Gastroesophageal sphincter (tissue), 4 donors: ENCODE measurements at regions not wholly inside any gene's neighbourhood (a gene's known extent, or its start where the extent isn't known, plus 50 kb on each side); places are given as distances from the start of the nearest gene placed in this dataset.

ENCODE experiments used
- ATAC-seq: fragments of 150-250 bp; one replicate; pipeline ENCODE4 v1.9.1; 2016; ENCODE audit warnings: mild to moderate bottlenecking, moderate library complexity
- H3K27ac ChIP-seq, 4 donors: fragments of 200-600 bp; sonication (generic) in 3 of 4; 1 replicate in 3 of 4; 2 replicates in 1 of 4; pipeline ENCODE4 v1.5.1; 2016 to 2019
- H3K27me3 ChIP-seq: fragments of 200-600 bp; sonication (generic); one replicate; pipeline ENCODE4 v1.5.1; 2019
- H3K36me3 ChIP-seq, 2 donors: fragments of 200-600 bp; sonication (generic); one replicate each; pipeline ENCODE4 v1.5.1; 2019; ENCODE audit warnings: control low read depth in 1 of 2
- H3K4me1 ChIP-seq, 3 donors: fragments of 200-600 bp; sonication (generic); 1 replicate in 2 of 3; 2 replicates in 1 of 3; pipeline ENCODE4 v1.5.1; 2016 to 2019; ENCODE audit warnings: control low read depth in 2 of 3
- H3K4me3 ChIP-seq, 2 donors: fragments of 200-600 bp; sonication (generic); one replicate each; pipeline ENCODE4 v1.5.1; 2019; ENCODE audit warnings: mild to moderate bottlenecking in 1 of 2, moderate library complexity in 1 of 2
- H3K9me3 ChIP-seq, 3 donors: fragments of 200-600 bp; sonication (generic); one replicate each; pipeline ENCODE4 v1.5.1; 2017 to 2019; ENCODE audit warnings: control low read depth in 2 of 3
- CTCF ChIP-seq, 4 experiments: fragments of 200-600 bp in 2 of 4; fragments of 450-650 bp in 2 of 4; sonication (generic) in 1 of 4; IDR thresholded peaks; one replicate each; pipeline ENCODE4 v1.5.1; 2017 to 2019; ENCODE audit warnings: antibody characterized with exemption in 4 of 4, mild to moderate bottlenecking in 2 of 4, moderate library complexity in 2 of 4
- EP300 ChIP-seq: sonication (generic); formaldehyde crosslinking; IDR thresholded peaks from one replicate; pipeline ENCODE4 v1.6.1; 2017; ENCODE audit warnings: antibody characterized with exemption, mild to moderate bottlenecking
- POLR2A ChIP-seq, 2 donors: fragments of 450-650 bp; IDR thresholded peaks; one replicate each; pipeline ENCODE4 v1.6.1; 2017; ENCODE audit warnings: antibody characterized with exemption in 2 of 2, mild to moderate bottlenecking in 2 of 2, moderate library complexity in 1 of 2
- POLR2AphosphoS5 ChIP-seq: sonication (generic); formaldehyde crosslinking; IDR thresholded peaks from one replicate; pipeline ENCODE4 v1.6.1; 2017; ENCODE audit warnings: antibody characterized with exemption
- WGBS, 2 donors: methylation state at CpG; one replicate each; pipeline ENCODE4 v1.1.5; 2018; ENCODE audit warnings: low coverage in 1 of 2; 5-methylcytosine and 5-hydroxymethylcytosine counted together

GRCh38 chr10:14456218-14456869, 125.6 kb upstream of the FRMD4A start:
- Histone ChIP-seq H3K27ac (no peak overlapping the region), H3K4me3 (no peak overlapping the region), H3K27me3 (no peaks in the 10 kb centered on the region), H3K36me3 (no peaks in the 10 kb centered on the region), H3K4me1 (no peaks in the 10 kb centered on the region), H3K9me3 (no peaks in the 10 kb centered on the region)
- no peak for TF ChIP-seq CTCF (IDR thresholded peaks at IDR 0.05)
- TF ChIP-seq POLR2AphosphoS5 = no peak
- no peak for TF ChIP-seq EP300
- no peak for TF ChIP-seq POLR2A (IDR thresholded peaks at IDR 0.05)
- ATAC-seq = no peak
- 83 to 91% methylated on average over 6 of the region's 6 CpGs for WGBS, 2 donors

- no peak for ATAC-seq
- no peaks in the 10 kb centered on the region for H3K27me3 ChIP-seq
- H3K4me1 ChIP-seq = peaks cover 0 to 13% (median 0%) of the 10 kb centered on the region in 3 donors
- WGBS, 2 donors = 95 to 97% methylated on average over 5 to 10 of the region's 10 CpGs
- TF ChIP-seq EP300 (no peak), POLR2AphosphoS5 (no peak), CTCF (IDR thresholded peaks at IDR 0.05) (no peak), POLR2A (IDR thresholded peaks at IDR 0.05) (no peak)
- no peaks in the 10 kb centered on the region for H3K9me3 ChIP-seq
- no peak overlapping the region for H3K4me3 ChIP-seq
- H3K27ac ChIP-seq = no peak overlapping the region
- no peaks in the 10 kb centered on the region for H3K36me3 ChIP-seq
Measured at GRCh38 chr10:14454629-14455028, 123.9 kb upstream of the FRMD4A start.

- no peak overlapping the region for H3K27ac ChIP-seq
- H3K9me3 ChIP-seq = no peaks in the 10 kb centered on the region
- no peak overlapping the region for H3K4me3 ChIP-seq
- TF ChIP-seq POLR2AphosphoS5 (no peak), POLR2A (IDR thresholded peaks at IDR 0.05) (no peak), CTCF (IDR thresholded peaks at IDR 0.05) (no peak), EP300 (no peak)
- no peak for ATAC-seq
- H3K36me3 ChIP-seq = no peaks in the 10 kb centered on the region
- WGBS, 2 donors = 85 to 97% methylated on average over 9 to 12 of the region's 12 CpGs
- H3K4me1 ChIP-seq = peaks cover 0 to 18% (median 0%) of the 10 kb centered on the region in 3 donors
- H3K27me3 ChIP-seq = no peaks in the 10 kb centered on the region
Measured at GRCh38 chr10:14454206-14454605, 123.5 kb upstream of the FRMD4A start.

GRCh38 chr10:14453593-14453992, 122.9 kb upstream of the FRMD4A start:
- Histone ChIP-seq H3K9me3 (no peaks in the 10 kb centered on the region), H3K27me3 (no peaks in the 10 kb centered on the region), H3K4me1 (peaks cover 0 to 24% (median 1%) of the 10 kb centered on the region in 3 donors), H3K36me3 (no peaks in the 10 kb centered on the region), H3K4me3 (no peak overlapping the region), H3K27ac (no peak overlapping the region)
- 61 to 83% methylated on average over 4 of the region's 4 CpGs for WGBS, 2 donors
- ATAC-seq = no peak
- TF ChIP-seq EP300 = no peak
- no peak for TF ChIP-seq POLR2A (IDR thresholded peaks at IDR 0.05)
- no peak for TF ChIP-seq POLR2AphosphoS5
- TF ChIP-seq CTCF (IDR thresholded peaks at IDR 0.05) = no peak

- Histone ChIP-seq H3K36me3 (no peaks in the 10 kb centered on the region), H3K27ac (no peak overlapping the region), H3K4me3 (no peak overlapping the region), H3K27me3 (no peaks in the 10 kb centered on the region), H3K9me3 (no peaks in the 10 kb centered on the region), H3K4me1 (peaks cover 0 to 40% (median 4%) of the 10 kb centered on the region in 3 donors)
- WGBS, 2 donors = 66 to 99% methylated on average over 5 to 6 of the region's 6 CpGs
- no peak for TF ChIP-seq EP300
- no peak for TF ChIP-seq CTCF (IDR thresholded peaks at IDR 0.05)
- TF ChIP-seq POLR2AphosphoS5 = no peak
- no peak for TF ChIP-seq POLR2A (IDR thresholded peaks at IDR 0.05)
- no peak for ATAC-seq
Measured at GRCh38 chr10:14451341-14451740, 120.6 kb upstream of the FRMD4A start.
